GM23248 (cell line): ENCODE measurements at regions not wholly inside any gene's neighbourhood (a gene's known extent, or its start where the extent isn't known, plus 50 kb on each side); places are given as distances from the start of the nearest gene placed in this dataset.
"Not testable (repeated sequence)": the region's sequence is repeated elsewhere in the genome, so short reads cannot be mapped to it uniquely, and the experiment has no call there.

Source experiments
- EZH2 ChIP-seq: fragments of 200-600 bp; sonication (generic); IDR thresholded peaks from 2 replicates; pipeline ENCODE4 v1.6.1; 2018; ENCODE audit warnings: antibody characterized with exemption, mild to moderate bottlenecking; ENCODE audit not compliant: insufficient read depth, poor library complexity, severe bottlenecking
- EZH2phosphoT487 ChIP-seq: fragments of 200-600 bp; sonication (generic); IDR thresholded peaks from 2 replicates; pipeline ENCODE4 v1.6.1; 2018; ENCODE audit warnings: antibody characterized with exemption, moderate library complexity, mild to moderate bottlenecking, low read depth; ENCODE audit not compliant: insufficient read depth

GRCh38 chr6:144506051-144506450 is 220.9 kb downstream of the UTRN start:
- not testable (repeated sequence) for TF ChIP-seq EZH2phosphoT487, EZH2
